HG02571 (cell line): ENCODE measurements at regions not wholly inside any gene's neighbourhood (a gene's known extent, or its start where the extent isn't known, plus 50 kb on each side); places are given as distances from the start of the nearest gene placed in this dataset.

Source experiments
- ATAC-seq: cut with Tn5 transposase; IDR thresholded peaks from one replicate; pipeline ENCODE4 v1.9.1; 2021; ENCODE audit warnings: mild to moderate bottlenecking, moderate library complexity; ENCODE audit not compliant: unreplicated experiment

- no peak for ATAC-seq
Measured at GRCh38 chr1:98385652-98386051, 275.9 kb upstream of the SNX7 start.

DNA sequence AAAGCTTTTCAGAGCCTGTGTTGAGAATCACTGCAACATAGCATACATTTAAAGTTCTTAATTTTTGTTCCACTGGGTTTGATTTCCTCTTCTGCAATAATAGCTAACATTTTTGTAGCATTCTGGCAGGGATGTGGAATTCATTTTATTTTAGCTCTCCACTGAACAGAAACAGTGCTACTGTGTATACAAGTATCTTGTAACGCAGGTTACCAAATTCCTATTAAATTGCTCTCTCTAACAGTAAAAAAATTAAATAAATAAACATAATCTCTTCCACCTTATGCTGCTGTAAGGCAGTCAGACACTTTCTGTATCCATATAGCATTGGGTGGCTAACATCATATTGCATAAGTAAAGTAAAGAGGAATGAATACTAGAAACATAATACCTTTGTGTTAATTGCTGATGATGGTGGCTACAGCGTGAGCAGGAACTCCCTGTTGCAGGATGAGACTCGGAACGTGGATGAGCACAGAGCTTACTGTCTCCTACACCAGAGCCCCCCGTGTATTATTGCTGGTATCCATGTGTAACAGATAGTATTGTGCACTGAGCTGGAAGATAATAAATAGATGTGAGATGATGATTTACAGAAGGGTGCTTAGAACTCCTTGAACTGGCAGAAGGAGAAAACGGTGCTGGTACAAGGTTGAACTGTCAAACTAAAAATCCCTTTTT lies 276.9 kb upstream of the SNX7 start:
- no peak for ATAC-seq

GRCh38 chr1:98382986-98383740 lies 278.4 kb upstream of the SNX7 start:
- ATAC-seq: no peak

GRCh38 chr1:98382586-98382985 lies 278.9 kb upstream of the SNX7 start:
- ATAC-seq: no peak

- ATAC-seq: no peak
Measured at GRCh38 chr1:98374098-98374497, 287.4 kb upstream of the SNX7 start.

DNA sequence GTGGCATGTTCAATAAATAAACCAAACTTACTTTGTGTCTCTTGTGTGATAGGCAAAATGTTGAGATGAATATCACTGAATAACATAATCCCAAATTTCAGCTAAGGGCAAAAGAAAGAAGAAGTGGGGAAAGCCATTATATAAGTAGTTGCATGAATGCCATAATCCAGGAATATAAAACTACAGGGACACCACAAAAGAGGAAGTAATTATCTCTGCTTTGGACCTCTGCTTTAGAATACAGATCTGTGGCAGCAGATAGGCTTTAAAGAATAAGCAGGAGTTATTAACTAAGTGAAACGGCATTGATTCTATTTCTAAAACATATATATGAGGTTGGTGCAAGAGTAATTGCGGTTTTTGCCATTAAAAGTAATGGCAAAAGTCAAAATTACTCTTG lies 288.5 kb upstream of the SNX7 start:
- no peak for ATAC-seq

DNA sequence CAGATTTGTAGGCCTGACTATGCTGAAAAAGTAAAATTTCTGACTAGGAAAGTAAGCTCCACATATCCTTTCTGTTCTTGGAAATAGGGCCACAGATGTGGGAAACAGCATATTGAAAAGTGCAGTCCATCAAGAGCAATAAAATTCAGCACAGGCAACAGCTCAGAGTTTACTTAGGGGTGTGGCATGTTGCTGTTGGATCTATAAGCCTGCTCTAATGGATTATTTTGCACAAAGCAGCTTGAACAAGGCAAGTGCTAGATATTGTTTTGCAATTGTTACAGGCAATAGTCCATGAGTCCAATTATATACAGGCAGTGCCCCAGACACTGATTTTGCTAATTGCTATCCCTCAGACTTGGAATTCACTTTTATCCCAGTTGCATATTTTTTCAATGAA lies 289.8 kb upstream of the SNX7 start:
- ATAC-seq: no peak

DNA sequence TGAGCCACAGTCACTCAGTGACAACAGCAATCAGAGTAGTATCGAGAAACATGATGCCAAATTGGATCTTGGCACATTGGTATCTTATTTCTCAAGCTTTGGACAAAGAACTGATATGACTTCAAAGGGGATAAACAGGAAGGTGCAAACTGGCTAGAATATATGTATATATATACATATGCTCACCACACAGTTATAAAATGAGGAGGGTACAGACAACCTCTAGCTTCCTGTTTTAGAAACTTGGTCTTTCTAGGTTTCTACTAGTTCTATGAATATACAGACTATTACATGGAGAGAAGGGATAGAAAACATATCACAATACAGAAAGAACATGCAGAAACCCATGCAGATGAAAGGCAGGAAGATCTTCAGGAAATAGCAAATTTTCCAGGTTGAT lies 292.1 kb upstream of the SNX7 start:
- no peak for ATAC-seq

GRCh38 chr1:98368995-98369394 lies 292.5 kb upstream of the SNX7 start:
- no peak for ATAC-seq

- no peak for ATAC-seq
Measured at GRCh38 chr1:98367426-98367825, 294.1 kb upstream of the SNX7 start.

- no peak for ATAC-seq
Measured at GRCh38 chr1:98366343-98366742, 295.2 kb upstream of the SNX7 start.

DNA sequence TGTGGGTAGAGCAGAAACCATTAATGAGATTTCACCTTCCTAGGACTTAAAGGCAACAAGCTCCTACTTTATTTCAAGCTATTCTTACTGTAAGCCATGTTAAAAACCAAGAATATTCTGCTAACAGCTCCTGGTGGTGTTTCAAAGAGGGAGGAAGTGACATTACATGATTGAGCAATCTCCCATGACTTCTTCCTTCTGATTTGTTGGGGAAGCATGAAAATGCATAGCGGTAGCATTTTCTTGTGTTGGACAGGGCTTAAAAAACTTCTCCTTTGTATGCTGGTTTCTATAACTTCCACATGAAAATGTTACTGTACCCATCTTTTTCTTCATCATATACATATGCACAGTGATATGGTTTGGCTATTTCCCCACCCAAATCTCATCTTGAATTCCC lies 297.0 kb upstream of the SNX7 start:
- no peak for ATAC-seq

GRCh38 chr1:98360864-98361263 lies 300.7 kb upstream of the SNX7 start:
- no peak for ATAC-seq

DNA sequence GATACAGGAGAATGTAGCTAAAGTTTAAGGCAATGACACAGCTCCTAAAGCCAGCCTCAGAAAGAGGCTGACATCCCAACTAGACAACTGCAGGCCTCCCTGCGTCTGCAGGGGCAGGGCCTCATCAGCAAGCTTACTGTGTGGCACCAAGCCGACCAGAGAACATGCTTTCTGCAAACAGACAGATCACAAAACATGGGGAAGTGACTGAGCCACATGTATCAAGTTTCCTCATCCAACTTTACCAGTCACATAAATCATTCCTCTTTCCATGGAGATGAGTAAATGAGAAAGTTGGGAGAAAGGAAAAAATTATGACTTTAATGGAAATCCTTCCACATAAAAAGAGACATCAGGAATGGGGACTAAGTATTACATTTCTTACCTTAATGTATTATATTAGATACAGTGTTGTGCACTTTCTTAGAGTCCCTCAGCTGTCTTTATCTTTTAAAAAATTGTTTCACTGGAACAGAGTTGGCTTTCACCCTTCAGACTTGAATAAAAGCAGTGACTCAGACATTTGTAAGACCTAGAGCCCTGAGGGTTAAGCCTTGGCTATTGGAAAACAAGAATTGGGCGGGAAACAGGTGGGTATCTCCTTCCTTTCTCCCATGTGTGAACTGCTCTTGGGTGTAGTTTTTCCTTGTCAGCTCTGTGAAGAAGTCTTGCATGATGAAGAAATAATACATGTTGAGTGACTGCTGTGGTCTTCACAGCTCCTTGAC lies 305.7 kb upstream of the SNX7 start:
- no peak for ATAC-seq

- no peak for ATAC-seq
Measured at GRCh38 chr1:98352378-98352777, 309.1 kb upstream of the SNX7 start.

- ATAC-seq: no peak
Measured at GRCh38 chr1:98351561-98351960, 310.0 kb upstream of the SNX7 start.

DNA sequence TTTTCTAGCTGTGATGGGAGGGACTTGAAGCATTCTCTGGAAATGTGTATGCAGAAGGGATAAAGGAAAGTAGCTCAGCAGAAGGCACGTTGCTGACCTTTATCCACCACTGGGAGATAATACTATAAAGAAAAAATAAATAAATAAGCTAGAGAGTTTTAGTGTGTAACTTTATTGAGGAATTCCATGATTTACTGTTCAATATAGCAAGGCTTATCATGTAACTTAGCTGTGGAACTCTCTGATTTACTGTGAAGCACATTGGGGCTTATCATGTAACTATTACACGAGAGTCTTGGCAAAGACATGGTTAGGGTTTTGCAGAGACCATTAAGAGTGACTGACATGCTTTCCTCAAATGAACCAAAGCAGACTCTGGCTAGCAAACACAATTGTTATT lies 316.1 kb upstream of the SNX7 start:
- ATAC-seq: no peak

- ATAC-seq: no peak
Measured at GRCh38 chr1:98344731-98345130, 316.8 kb upstream of the SNX7 start.

- no peak for ATAC-seq
Measured at GRCh38 chr1:98342566-98342965, 319.0 kb upstream of the SNX7 start.

GRCh38 chr1:98340511-98340910 lies 321.0 kb upstream of the SNX7 start:
- no peak for ATAC-seq

DNA sequence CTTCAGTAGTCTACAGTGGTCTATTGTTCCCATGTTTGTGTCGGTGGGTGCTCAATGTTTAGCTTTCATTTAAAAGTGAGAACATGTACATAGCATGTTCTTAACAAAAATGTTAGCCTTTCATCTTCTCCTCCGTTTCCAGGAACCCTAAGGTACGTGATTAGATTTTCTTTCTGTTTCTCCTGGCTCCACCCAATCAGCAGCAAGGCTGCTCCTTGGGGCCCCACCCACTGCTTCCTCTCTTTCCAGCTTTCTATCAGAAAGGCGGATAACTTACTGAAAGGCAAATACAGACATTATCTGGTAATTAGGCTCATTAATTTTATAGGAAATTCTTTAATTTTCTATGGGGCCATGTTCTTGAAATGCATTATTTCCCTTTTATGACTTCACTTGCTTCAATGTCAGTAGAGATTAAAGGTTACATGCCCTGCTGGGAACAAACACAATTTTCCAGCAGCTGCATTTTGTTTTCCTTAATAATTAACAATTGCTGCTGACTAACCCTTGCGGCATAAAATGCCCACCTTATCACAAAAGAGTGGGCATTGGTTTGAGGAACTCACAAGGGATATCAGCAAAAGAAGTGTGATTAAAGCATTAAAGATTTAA lies 324.9 kb upstream of the SNX7 start:
- no peak for ATAC-seq

GRCh38 chr1:98333936-98334335 lies 327.6 kb upstream of the SNX7 start:
- no peak for ATAC-seq
